HepG2 (cell line): ENCODE measurements at regions not wholly inside any gene's neighbourhood (a gene's known extent, or its start where the extent isn't known, plus 50 kb on each side); places are given as distances from the start of the nearest gene placed in this dataset.

ENCODE experiments used
- CREBL2 ChIP-seq: sonication (generic); formaldehyde crosslinking; IDR thresholded peaks from 2 replicates; pipeline ENCODE4 v1.8.1; 2023; ENCODE audit warnings: missing genetic modification reagents, mild to moderate bottlenecking, borderline replicate concordance
- CREM ChIP-seq, 2 experiments: sonication (generic) in 1 of 2; formaldehyde crosslinking in 1 of 2; IDR thresholded peaks; 2 replicates each; pipeline versions ENCODE4 v1.4.0 to v1.6.1; 2016 to 2020; ENCODE audit warnings: antibody characterized with exemption in 1 of 2, mild to moderate bottlenecking in 1 of 2, missing genetic modification reagents in 1 of 2
- DNMT1 ChIP-seq: sonication (generic); formaldehyde crosslinking; IDR thresholded peaks from 2 replicates; pipeline ENCODE4 v1.5.1; 2020; ENCODE audit warnings: mild to moderate bottlenecking, missing genetic modification reagents
- ETV6 ChIP-seq: sonication (generic); formaldehyde crosslinking; conservative IDR thresholded peaks from 2 replicates; pipeline ENCODE4 v1.4.0; 2020; ENCODE audit warnings: missing genetic modification reagents
- HNF1A ChIP-seq, 2 experiments: sonication (generic) in 1 of 2; formaldehyde crosslinking in 1 of 2; IDR thresholded peaks; 2 replicates each; pipeline versions ENCODE4 v1.4.0 to v1.6.1; 2016 to 2020; ENCODE audit warnings: borderline replicate concordance in 1 of 2, low read depth in 1 of 2, mild to moderate bottlenecking in 1 of 2, missing genetic modification reagents in 1 of 2
- KLF16 ChIP-seq, 2 experiments: sonication (generic) in 1 of 2; formaldehyde crosslinking in 1 of 2; IDR thresholded peaks; 2 replicates each; pipeline versions ENCODE4 v1.6.1 to v1.8.0; 2016 to 2023; ENCODE audit warnings: missing genetic modification reagents in 2 of 2, missing compliant biosample characterization in 1 of 2
- MED1 ChIP-seq: sonication (generic); formaldehyde crosslinking; IDR thresholded peaks from 2 replicates; pipeline ENCODE4 v1.4.0; 2020; ENCODE audit warnings: missing genetic modification reagents
- MTF1 ChIP-seq: sonication (generic); formaldehyde crosslinking; IDR thresholded peaks from 2 replicates; pipeline ENCODE4 v1.5.0; 2020; ENCODE audit warnings: missing genetic modification reagents
- NCOA1 ChIP-seq: sonication (generic); formaldehyde crosslinking; IDR thresholded peaks from 2 replicates; pipeline ENCODE4 v1.9.0; 2021; ENCODE audit warnings: missing genetic modification reagents
- NKX3-1 ChIP-seq: sonication (generic); formaldehyde crosslinking; IDR thresholded peaks from 2 replicates; pipeline ENCODE4 v1.5.0; 2020; ENCODE audit warnings: missing genetic modification reagents
- SIX1 ChIP-seq: sonication (generic); formaldehyde crosslinking; IDR thresholded peaks from 2 replicates; pipeline ENCODE4 v1.4.0; 2020; ENCODE audit warnings: missing genetic modification reagents, borderline replicate concordance
- SOX5 ChIP-seq: IDR thresholded peaks from 2 replicates; pipeline ENCODE4 v1.6.1; 2016; ENCODE audit warnings: borderline replicate concordance
- SOX6 ChIP-seq, 2 experiments: fragments of 450-650 bp in 1 of 2; sonication (generic) in 1 of 2; formaldehyde crosslinking in 1 of 2; IDR thresholded peaks; 2 replicates each; pipeline versions ENCODE4 v1.4.0 to v1.6.1; 2017 to 2020; ENCODE audit warnings: antibody characterized with exemption in 1 of 2, mild to moderate bottlenecking in 1 of 2, missing genetic modification reagents in 1 of 2
- TBX2 ChIP-seq: sonication (generic); formaldehyde crosslinking; IDR thresholded peaks from 2 replicates; pipeline ENCODE4 v1.5.0; 2020; ENCODE audit warnings: missing genetic modification reagents, mild to moderate bottlenecking, borderline replicate concordance
- TP53 ChIP-seq: sonication (generic); formaldehyde crosslinking; conservative IDR thresholded peaks from 2 replicates; pipeline ENCODE4 v1.4.0; 2020; ENCODE audit warnings: missing genetic modification reagents
- ZFX ChIP-seq: sonication (generic); formaldehyde crosslinking; IDR thresholded peaks from 2 replicates; pipeline ENCODE4 v1.4.0; 2020; ENCODE audit warnings: mild to moderate bottlenecking, low read depth, missing genetic modification reagents, moderate library complexity
- ZNF124 ChIP-seq: sonication (generic); formaldehyde crosslinking; IDR thresholded peaks from 2 replicates; pipeline ENCODE4 v1.4.0; 2020; ENCODE audit warnings: missing genetic modification reagents
- ZNF331 ChIP-seq: sonication (generic); formaldehyde crosslinking; IDR thresholded peaks from 2 replicates; pipeline ENCODE4 v1.4.0; 2020; ENCODE audit warnings: missing genetic modification reagents
- ZNF430 ChIP-seq: sonication (generic); formaldehyde crosslinking; IDR thresholded peaks from 2 replicates; pipeline ENCODE4 v1.9.0; 2021; ENCODE audit warnings: mild to moderate bottlenecking, missing genetic modification reagents
- ZNF552 ChIP-seq: sonication (generic); formaldehyde crosslinking; IDR thresholded peaks from 2 replicates; pipeline ENCODE4 v1.9.0; 2022; ENCODE audit warnings: missing genetic modification reagents, mild to moderate bottlenecking, borderline replicate concordance
- TF ChIP-seq, protein P1 (sequence below): sonication (generic); formaldehyde crosslinking; IDR thresholded peaks from 2 replicates; pipeline ENCODE4 v1.4.0; 2020; ENCODE audit warnings: missing genetic modification reagents

- TF ChIP-seq KLF16 (CRISPR knock-in tag; IDR thresholded peaks at IDR 0.05) = 0 out of 4 replicates have a peak, but pooled peaks of 1 of the 2 experiments have one; percentile 50
- peak; percentile 47 for TF ChIP-seq ZFX (CRISPR knock-in tag)
- 0 out of 2 replicates have a peak, but pooled peaks have one; percentile 4 for TF ChIP-seq ZNF430 (CRISPR knock-in tag)
- TF ChIP-seq, protein P1, sequence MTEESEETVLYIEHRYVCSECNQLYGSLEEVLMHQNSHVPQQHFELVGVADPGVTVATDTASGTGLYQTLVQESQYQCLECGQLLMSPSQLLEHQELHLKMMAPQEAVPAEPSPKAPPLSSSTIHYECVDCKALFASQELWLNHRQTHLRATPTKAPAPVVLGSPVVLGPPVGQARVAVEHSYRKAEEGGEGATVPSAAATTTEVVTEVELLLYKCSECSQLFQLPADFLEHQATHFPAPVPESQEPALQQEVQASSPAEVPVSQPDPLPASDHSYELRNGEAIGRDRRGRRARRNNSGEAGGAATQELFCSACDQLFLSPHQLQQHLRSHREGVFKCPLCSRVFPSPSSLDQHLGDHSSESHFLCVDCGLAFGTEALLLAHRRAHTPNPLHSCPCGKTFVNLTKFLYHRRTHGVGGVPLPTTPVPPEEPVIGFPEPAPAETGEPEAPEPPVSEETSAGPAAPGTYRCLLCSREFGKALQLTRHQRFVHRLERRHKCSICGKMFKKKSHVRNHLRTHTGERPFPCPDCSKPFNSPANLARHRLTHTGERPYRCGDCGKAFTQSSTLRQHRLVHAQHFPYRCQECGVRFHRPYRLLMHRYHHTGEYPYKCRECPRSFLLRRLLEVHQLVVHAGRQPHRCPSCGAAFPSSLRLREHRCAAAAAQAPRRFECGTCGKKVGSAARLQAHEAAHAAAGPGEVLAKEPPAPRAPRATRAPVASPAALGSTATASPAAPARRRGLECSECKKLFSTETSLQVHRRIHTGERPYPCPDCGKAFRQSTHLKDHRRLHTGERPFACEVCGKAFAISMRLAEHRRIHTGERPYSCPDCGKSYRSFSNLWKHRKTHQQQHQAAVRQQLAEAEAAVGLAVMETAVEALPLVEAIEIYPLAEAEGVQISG = no peak
- peak; percentile 21; the same call in 1 of the 2 replicates for TF ChIP-seq MTF1 (CRISPR knock-in tag)
- TF ChIP-seq MED1 (CRISPR knock-in tag) = peak; percentile 89
- TF ChIP-seq SIX1 = peak; percentile 55; the same call in 1 of the 2 replicates
- peak; percentile 70 for TF ChIP-seq CREM (IDR thresholded peaks at IDR 0.05)
- TF ChIP-seq CREM (CRISPR knock-in tag; IDR thresholded peaks at IDR 0.05) = no peak
- 0 out of 2 replicates have a peak, but pooled peaks have one; percentile 34 for TF ChIP-seq NCOA1 (CRISPR knock-in tag)
- TF ChIP-seq CREBL2 = no peak
- TF ChIP-seq HNF1A (IDR thresholded peaks at IDR 0.05; ENCODE audit: low read depth) = no peak
- peak; percentile 79; the same call in 1 of the 2 replicates for TF ChIP-seq HNF1A (CRISPR knock-in tag; IDR thresholded peaks at IDR 0.05; ENCODE audit: borderline replicate concordance)
- TF ChIP-seq ZNF331 (CRISPR knock-in tag) = 0 out of 2 replicates have a peak, but pooled peaks have one; percentile 12
- TF ChIP-seq ZNF552 (CRISPR knock-in tag) = no peak
- peak; percentile 94 for TF ChIP-seq NKX3-1
- TF ChIP-seq SOX5 = peak; percentile 80; the same call in 1 of the 2 replicates
- peak; percentile 73 for TF ChIP-seq ZNF124 (CRISPR knock-in tag)
- no peak for TF ChIP-seq DNMT1
- no peak for TF ChIP-seq SOX6 (IDR thresholded peaks at IDR 0.05)
- peak; percentile 79 for TF ChIP-seq SOX6 (CRISPR knock-in tag; IDR thresholded peaks at IDR 0.05)
- 0 out of 2 replicates have a peak, but pooled peaks have one; percentile 13 for TF ChIP-seq TP53 (CRISPR knock-in tag)
- TF ChIP-seq TBX2 (CRISPR knock-in tag) = peak; percentile 96
- no peak; the same call in 1 of the 2 replicates for TF ChIP-seq ETV6 (CRISPR knock-in tag)
Observed at GRCh38 chr20:12928755-12929401, 79.9 kb upstream of the SPTLC3 start (continued).
